ENCODE measurements at regions not wholly inside any gene's neighbourhood (a gene's known extent, or its start where the extent isn't known, plus 50 kb on each side); places are given as distances from the start of the nearest gene placed in this dataset.

DNA sequence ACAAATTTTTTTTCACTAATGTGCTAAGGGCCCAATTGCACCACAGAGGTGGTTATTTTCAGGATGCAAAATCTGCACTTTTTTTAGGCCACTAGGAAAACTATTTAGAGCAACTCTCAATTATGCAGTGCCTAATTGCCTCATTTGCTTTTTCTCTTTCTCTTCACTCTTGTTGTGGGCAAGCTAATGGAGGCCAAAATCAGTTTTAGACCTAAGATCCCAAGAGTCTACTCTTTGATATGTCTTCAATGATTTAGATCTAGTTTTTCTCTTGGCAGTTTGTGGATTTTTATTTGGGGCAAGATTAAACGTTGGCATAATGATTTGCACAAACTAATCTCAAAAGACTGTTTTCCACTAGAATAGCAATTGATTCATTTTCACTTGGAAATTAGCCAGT, 1996.9 kb downstream of the LRRC4C start:
- no peaks in the 10 kb centered on the region for H3K4me1 ChIP-seq (ENCODE audit: low read depth)
- H3K9me3 ChIP-seq, result peaks cover 12% of the 10 kb centered on the region
- intact Hi-C loops (cut with DNase I, micrococcal nuclease), result no loop called here
- ATAC-seq, result no peak
- no peaks in the 10 kb centered on the region for H3K36me3 ChIP-seq (ENCODE audit: low read depth)
- H3K4me3 ChIP-seq, result no peak overlapping the region
- DNase-seq, result no peak
- TF ChIP-seq, protein P1, sequence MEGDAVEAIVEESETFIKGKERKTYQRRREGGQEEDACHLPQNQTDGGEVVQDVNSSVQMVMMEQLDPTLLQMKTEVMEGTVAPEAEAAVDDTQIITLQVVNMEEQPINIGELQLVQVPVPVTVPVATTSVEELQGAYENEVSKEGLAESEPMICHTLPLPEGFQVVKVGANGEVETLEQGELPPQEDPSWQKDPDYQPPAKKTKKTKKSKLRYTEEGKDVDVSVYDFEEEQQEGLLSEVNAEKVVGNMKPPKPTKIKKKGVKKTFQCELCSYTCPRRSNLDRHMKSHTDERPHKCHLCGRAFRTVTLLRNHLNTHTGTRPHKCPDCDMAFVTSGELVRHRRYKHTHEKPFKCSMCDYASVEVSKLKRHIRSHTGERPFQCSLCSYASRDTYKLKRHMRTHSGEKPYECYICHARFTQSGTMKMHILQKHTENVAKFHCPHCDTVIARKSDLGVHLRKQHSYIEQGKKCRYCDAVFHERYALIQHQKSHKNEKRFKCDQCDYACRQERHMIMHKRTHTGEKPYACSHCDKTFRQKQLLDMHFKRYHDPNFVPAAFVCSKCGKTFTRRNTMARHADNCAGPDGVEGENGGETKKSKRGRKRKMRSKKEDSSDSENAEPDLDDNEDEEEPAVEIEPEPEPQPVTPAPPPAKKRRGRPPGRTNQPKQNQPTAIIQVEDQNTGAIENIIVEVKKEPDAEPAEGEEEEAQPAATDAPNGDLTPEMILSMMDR (IDR thresholded peaks at IDR 0.05), result no peak

DNA sequence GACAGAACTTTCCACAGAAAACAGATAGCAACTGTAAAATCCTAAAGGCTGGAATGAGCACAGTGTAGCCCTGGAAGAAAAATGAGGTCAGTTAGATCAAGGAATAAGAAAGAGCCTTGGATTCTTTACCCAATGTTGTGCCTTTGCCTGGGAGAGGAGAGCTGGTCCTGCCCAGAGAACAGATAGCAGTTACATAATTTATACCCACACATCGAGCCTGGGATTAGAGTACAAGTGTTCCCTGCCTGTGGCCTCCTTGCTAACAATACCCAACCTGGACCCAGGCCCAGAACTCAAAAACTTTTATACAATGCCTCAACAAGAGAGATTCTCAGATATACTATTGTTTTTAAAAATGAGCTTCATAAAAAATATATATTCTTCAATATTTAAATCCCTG, 1998.4 kb downstream of the LRRC4C start:
- Histone ChIP-seq H3K4me1 (ENCODE audit: low read depth) (no peaks in the 10 kb centered on the region), H3K9me3 (peaks cover 9% of the 10 kb centered on the region), H3K4me3 (no peak overlapping the region), H3K36me3 (ENCODE audit: low read depth) (no peaks in the 10 kb centered on the region)
- ATAC-seq (no peak), DNase-seq (no peak)
- intact Hi-C loops (cut with DNase I, micrococcal nuclease), result no loop called here
- TF ChIP-seq, protein P1 (IDR thresholded peaks at IDR 0.05), result no peak

DNA sequence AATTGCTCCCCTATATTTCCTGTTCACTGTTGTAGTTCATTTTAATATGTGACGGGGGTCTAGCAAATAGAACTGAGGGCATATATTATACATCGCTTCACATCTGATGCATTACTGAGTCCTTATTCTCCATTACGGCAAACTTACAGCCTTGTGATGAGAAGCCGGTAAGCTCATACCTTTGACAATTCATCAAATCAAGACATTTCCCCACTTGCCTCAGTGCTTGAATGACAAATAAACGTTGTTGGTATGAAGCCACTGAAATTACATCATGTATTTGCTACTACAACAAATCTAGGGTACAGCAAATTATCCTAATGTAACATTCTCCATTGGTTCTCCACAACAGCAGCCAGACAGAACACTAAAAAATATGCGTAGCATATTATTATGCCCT, 1999.8 kb downstream of the LRRC4C start:
- no peaks in the 10 kb centered on the region for H3K4me1 ChIP-seq (ENCODE audit: low read depth)
- peaks cover 9% of the 10 kb centered on the region for H3K9me3 ChIP-seq
- intact Hi-C loops (cut with DNase I, micrococcal nuclease), result no loop called here
- no peak for ATAC-seq
- no peak for DNase-seq
- TF ChIP-seq, protein P1 (IDR thresholded peaks at IDR 0.05), result no peak
- H3K36me3 ChIP-seq (ENCODE audit: low read depth), result no peaks in the 10 kb centered on the region
- H3K4me3 ChIP-seq, result no peak overlapping the region

DNA sequence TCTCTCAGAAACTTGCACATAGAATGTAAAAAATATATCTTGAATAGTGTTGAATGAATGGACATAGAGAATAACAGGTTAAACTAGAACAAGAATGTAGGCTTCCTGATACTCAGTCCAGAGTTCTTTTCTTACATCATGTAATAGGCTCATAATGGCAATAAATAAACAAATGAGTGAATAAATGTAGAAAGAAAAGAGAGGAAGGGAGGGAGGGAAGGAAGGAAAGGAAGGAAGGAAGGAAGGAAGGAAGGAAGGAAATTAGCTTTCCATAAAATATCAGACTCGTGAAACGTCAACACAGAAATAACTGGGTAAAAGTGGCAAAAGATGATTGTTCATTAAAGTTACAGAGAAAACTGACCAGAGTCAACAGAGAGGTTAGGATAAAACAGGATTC, 2001.0 kb downstream of the LRRC4C start:
- intact Hi-C loops (cut with DNase I, micrococcal nuclease), result no loop called here
- Histone ChIP-seq H3K4me1 (ENCODE audit: low read depth) (no peaks in the 10 kb centered on the region), H3K9me3 (peaks cover 9% of the 10 kb centered on the region), H3K36me3 (ENCODE audit: low read depth) (no peaks in the 10 kb centered on the region), H3K4me3 (no peak overlapping the region)
- DNase-seq, result no peak
- ATAC-seq, result no peak
- TF ChIP-seq, protein P1 (IDR thresholded peaks at IDR 0.05), result no peak

DNA sequence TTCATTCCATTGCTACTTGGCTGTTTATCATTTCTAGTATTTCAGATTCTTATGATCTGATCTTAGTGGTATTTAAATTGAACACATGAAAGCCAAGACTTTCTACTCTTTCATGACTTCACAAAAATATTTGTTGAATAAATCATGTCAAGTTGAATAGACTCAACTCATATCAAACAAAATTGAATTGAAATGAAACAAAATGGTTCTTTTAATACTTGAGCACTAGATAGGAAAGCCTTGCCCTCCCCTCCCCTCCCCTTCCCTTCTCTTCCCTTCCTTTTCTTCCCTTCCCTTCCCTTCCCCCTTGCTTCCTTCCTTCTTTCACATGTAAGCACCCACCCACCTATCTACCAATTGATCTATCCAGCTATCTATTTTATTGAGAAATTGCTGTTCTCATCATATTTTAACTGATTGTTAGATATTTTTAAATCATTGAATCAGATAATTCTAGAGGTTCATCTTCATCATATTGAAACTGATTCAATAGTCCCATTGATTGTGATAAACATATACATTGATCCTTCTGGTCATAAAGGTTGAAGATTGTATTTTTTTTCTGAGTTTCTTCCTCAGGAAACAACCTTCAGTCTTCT, 2015.9 kb downstream of the LRRC4C start:
- intact Hi-C loops (cut with DNase I, micrococcal nuclease), result no loop called here
- DNase-seq, result no peak

More for the DNA sequence above, 2015.9 kb downstream of the LRRC4C start:
- Histone ChIP-seq H3K4me1 (ENCODE audit: low read depth) (no peaks in the 10 kb centered on the region), H3K4me3 (no peak overlapping the region), H3K36me3 (ENCODE audit: low read depth) (no peaks in the 10 kb centered on the region), H3K9me3 (peaks cover 18% of the 10 kb centered on the region)
- TF ChIP-seq, protein P1 (IDR thresholded peaks at IDR 0.05), result no peak
- ATAC-seq, result no peak

Measured in mucosa of descending colon (tissue), 3 donors.